Pancreas (tissue), 10 donors: ENCODE measurements at regions not wholly inside any gene's neighbourhood (a gene's known extent, or its start where the extent isn't known, plus 50 kb on each side); places are given as distances from the start of the nearest gene placed in this dataset.
A peak's percentile ranks its signal among the peaks of the same experiment; 100 is the strongest.

Experiments
- ATAC-seq, 4 donors: fragments of 200-7000 bp; cut with Tn5 transposase; one replicate each; pipeline versions ENCODE4 v1.8.0 to v1.9.1; 2020; ENCODE audit warnings: mild to moderate bottlenecking in 4 of 4, moderate library complexity in 4 of 4
- DNase-seq, 6 donors: peaks; one replicate each; pipeline ENCODE4 v3.0.0-alpha.2; 2020
- FAIRE-seq: peaks from 2 replicates; lab custom pipeline; 2012; peaks lifted over from hg19 to GRCh38; lab: Jason Lieb, UNC
- H3K27ac ChIP-seq, 4 donors: fragments of 200-600 bp; sonication (generic); 1 replicate in 3 of 4; 2 replicates in 1 of 4; pipeline versions ENCODE4 v1.5.0 to v1.8.0; 2020
- H3K27me3 ChIP-seq, 4 donors: fragments of 200-600 bp; one replicate each; pipeline ENCODE4 v1.8.0; 2021
- H3K36me3 ChIP-seq, 3 donors: fragments of 200-600 bp; sonication (generic) in 1 of 3; one replicate each; pipeline versions ENCODE4 v1.5.0 to v1.8.0; 2020 to 2021
- H3K4me1 ChIP-seq, 3 donors: fragments of 200-600 bp; one replicate each; pipeline ENCODE4 v1.8.0; 2021
- H3K4me3 ChIP-seq, 4 donors: fragments of 200-600 bp; sonication (generic) in 2 of 4; one replicate each; pipeline versions ENCODE4 v1.5.0 to v1.8.0; 2020 to 2021
- H3K9me3 ChIP-seq, 4 donors: fragments of 200-600 bp; one replicate each; pipeline ENCODE4 v1.8.0; 2021
- WGBS, 2 donors: extraction: QIAGEN DNeasy Blood & Tissue Kit; methylation state at CpG; one replicate each; pipeline ENCODE4 v1.1.7; 2013; 5-methylcytosine and 5-hydroxymethylcytosine counted together
- intact Hi-C, 3 donors: fragments of 100-400 bp; cut with DNase I; formaldehyde crosslinking; loops; one replicate each; pipeline versions ENCODE4 v1.11.1 to v1.14.2; 2022
- TF ChIP-seq, protein P1 (sequence below), 4 donors: fragments of 200-600 bp; sonication (generic) in 3 of 4; IDR thresholded peaks; one replicate each; pipeline versions ENCODE4 v1.5.0 to v1.8.0; 2021; ENCODE audit warnings: antibody characterized with exemption in 4 of 4
- donor health status: healthy with polysubstance abuse.
- donor health status: DM: no; HTN: no; CAD: no; lungs with moderate emphysema.
- donor health status: DM: no; HTN: no; CAD: no.
- donor health status: control.
- donor health status: control.
- donor health status: Bipolar disorder and iron deficiency.
- donor health status: DM: yes; HTN: yes; CAD: no.
- donor health status: DM: no; HTN: no; CAD: no.
- donor health status: DM: no; HTN: no; CAD: no.
- donor health status: DM: yes; HTN: yes; CAD: no.

DNA sequence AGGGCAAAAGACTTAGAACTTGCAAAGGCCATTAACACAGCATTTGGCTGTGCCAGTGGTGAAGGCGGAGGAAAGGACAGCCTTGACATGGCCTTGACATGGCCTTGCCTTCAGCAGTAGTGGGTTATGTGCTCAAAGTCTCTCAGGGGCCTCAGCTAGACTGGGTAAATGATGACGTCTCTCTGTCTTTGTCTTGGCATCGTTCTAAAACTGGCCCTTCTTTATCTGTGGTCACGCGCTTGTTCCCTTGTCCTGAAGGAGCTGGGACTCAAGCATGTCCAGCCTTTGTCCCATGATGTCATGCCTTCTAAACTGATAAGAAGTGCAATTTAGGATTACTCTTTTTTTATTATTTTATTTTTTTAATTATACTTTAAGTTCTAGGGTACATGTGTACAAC, 88.7 kb upstream of the ATP10B start:
- TF ChIP-seq, protein P1, sequence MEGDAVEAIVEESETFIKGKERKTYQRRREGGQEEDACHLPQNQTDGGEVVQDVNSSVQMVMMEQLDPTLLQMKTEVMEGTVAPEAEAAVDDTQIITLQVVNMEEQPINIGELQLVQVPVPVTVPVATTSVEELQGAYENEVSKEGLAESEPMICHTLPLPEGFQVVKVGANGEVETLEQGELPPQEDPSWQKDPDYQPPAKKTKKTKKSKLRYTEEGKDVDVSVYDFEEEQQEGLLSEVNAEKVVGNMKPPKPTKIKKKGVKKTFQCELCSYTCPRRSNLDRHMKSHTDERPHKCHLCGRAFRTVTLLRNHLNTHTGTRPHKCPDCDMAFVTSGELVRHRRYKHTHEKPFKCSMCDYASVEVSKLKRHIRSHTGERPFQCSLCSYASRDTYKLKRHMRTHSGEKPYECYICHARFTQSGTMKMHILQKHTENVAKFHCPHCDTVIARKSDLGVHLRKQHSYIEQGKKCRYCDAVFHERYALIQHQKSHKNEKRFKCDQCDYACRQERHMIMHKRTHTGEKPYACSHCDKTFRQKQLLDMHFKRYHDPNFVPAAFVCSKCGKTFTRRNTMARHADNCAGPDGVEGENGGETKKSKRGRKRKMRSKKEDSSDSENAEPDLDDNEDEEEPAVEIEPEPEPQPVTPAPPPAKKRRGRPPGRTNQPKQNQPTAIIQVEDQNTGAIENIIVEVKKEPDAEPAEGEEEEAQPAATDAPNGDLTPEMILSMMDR (IDR thresholded peaks at IDR 0.05): no peak
- 61 to 73% methylated on average over 5 of the region's 5 CpGs for WGBS, 2 donors
- intact Hi-C loops: no loop called here

DNA sequence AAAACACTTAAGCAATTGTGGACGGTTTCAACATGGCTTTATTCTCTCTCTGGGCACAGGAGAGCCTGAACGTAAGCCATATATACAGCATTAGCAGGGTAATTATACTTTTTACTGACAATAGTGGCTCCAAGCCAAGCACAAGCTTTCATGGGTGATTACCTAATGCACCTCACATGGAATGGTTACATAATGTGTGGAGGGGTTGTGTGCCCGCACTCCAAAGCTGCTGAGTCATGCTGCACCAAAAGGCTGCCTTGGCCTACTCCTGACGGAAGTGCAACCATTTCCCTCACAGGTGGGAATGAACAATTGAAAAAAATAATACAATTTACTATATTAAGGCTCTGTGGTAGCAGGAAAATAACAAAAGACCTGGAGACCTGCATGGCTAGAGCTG, 86.5 kb upstream of the ATP10B start:
- intact Hi-C loops: no loop called here
- no peaks in the 10 kb centered on the region for H3K36me3 ChIP-seq
- WGBS, 2 donors: 39 to 42% methylated on average over 4 of the region's 4 CpGs
- ATAC-seq: peak; percentile 95 to 98 (median 96)
- peaks cover 0 to 8% (median 5%) of the 10 kb centered on the region in 3 donors for H3K4me1 ChIP-seq
- H3K27ac ChIP-seq: peak overlapping the region in 2 of 4 donors; percentile 30 to 37
- H3K4me3 ChIP-seq: no peak overlapping the region
- FAIRE-seq: no peak
- no peaks in the 10 kb centered on the region for H3K27me3 ChIP-seq
- H3K9me3 ChIP-seq: no peaks in the 10 kb centered on the region
- TF ChIP-seq, protein P1 (IDR thresholded peaks at IDR 0.05): no peak
- DNase-seq: peak in 5 of 6 donors; percentile 55 to 80 (median 70)

More for the DNA sequence above, 88.7 kb upstream of the ATP10B start:
- ATAC-seq (peak in 1 of 4 donors; percentile 32), DNase-seq (no peak), FAIRE-seq (no peak)
- no peaks in the 10 kb centered on the region for H3K27me3 ChIP-seq
- H3K36me3 ChIP-seq: no peaks in the 10 kb centered on the region
- H3K4me1 ChIP-seq: peaks cover 0 to 8% (median 5%) of the 10 kb centered on the region in 3 donors
- H3K4me3 ChIP-seq: no peak overlapping the region
- no peak overlapping the region for H3K27ac ChIP-seq
- no peaks in the 10 kb centered on the region for H3K9me3 ChIP-seq

DNA sequence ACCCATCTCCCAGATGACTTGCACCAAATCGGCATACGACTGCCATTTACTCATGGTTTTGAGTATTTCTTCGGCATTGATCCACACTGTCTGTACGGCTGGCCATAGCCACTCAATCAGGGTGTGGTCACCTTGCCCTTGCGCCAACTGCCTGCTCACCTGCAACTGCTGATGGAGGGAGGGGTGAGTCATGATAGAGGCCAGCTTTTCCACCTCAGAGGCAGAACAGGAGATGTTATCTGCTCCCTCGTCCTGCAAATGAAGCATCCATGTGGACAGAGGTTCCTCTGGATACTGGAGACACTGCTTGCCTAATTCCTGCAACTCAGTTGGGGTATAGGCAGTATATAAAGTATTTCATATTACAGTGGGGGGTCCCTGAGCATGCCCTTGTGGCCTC, 85.6 kb upstream of the ATP10B start:
- TF ChIP-seq, protein P1 (IDR thresholded peaks at IDR 0.05): no peak
- H3K27ac ChIP-seq: no peak overlapping the region
- H3K4me1 ChIP-seq: peaks cover 0 to 8% (median 5%) of the 10 kb centered on the region in 3 donors
- ATAC-seq (no peak), DNase-seq (peak in 1 of 6 donors; percentile 16), FAIRE-seq (no peak)
- intact Hi-C loops: no loop called here
- no peaks in the 10 kb centered on the region for H3K36me3 ChIP-seq
- no peak overlapping the region for H3K4me3 ChIP-seq
- 93 to 96% methylated on average over 6 of the region's 6 CpGs for WGBS, 2 donors
- no peaks in the 10 kb centered on the region for H3K27me3 ChIP-seq
- no peaks in the 10 kb centered on the region for H3K9me3 ChIP-seq

DNA sequence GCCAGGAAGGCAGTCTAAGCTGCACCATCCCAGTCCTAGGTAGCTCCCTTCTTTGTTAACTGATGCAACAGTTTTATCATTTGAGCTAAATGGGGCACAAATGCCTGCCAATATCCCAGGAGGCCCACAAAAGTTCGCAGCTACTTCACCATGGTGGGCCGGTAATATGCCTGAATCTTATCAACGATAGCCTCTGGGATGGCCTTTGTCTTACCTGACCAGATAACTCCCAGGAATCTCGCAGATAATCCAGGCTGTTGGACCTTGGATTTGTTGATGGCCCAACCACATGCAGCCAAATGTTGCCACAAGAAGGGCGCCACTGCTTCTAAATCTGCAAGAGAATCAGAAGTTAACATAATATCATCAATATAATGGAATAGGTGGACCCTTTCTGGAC, 83.8 kb upstream of the ATP10B start:
- TF ChIP-seq, protein P1 (IDR thresholded peaks at IDR 0.05): no peak
- no peak for FAIRE-seq
- Histone ChIP-seq H3K4me1 (peaks cover 0 to 8% (median 5%) of the 10 kb centered on the region in 3 donors), H3K27me3 (no peaks in the 10 kb centered on the region), H3K4me3 (no peak overlapping the region), H3K27ac (no peak overlapping the region), H3K36me3 (no peaks in the 10 kb centered on the region), H3K9me3 (no peaks in the 10 kb centered on the region)
- intact Hi-C loops: no loop called here
- 88 to 95% methylated on average over 5 of the region's 5 CpGs for WGBS, 2 donors
- no peak for ATAC-seq
- no peak for DNase-seq

DNA sequence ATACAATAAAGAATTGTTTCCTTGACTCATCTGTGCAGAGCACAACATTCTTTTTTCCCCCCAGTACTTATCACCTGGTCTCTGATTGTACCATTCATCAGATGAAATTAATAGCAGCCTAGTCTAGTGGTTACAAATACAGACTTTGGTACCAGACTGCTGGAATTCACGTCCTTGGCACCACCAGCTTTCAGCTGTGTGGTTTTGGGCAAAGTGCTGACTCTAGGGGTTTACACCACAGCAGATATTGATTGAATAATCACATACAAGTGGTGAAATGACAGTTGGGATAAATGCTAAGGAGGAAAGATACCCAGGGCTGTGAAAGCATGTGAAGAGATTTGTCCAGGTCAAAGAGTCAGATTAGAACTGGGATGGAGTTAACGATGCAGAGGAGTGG, 79.3 kb upstream of the ATP10B start:
- DNase-seq (no peak), ATAC-seq (no peak), FAIRE-seq (no peak)
- Histone ChIP-seq H3K36me3 (no peaks in the 10 kb centered on the region), H3K27me3 (no peaks in the 10 kb centered on the region), H3K4me1 (peaks cover 16 to 25% (median 16%) of the 10 kb centered on the region in 3 donors), H3K27ac (no peak overlapping the region), H3K4me3 (no peak overlapping the region), H3K9me3 (no peaks in the 10 kb centered on the region)
- intact Hi-C loops: no loop called here
- 66 to 78% methylated on average over 2 of the region's 2 CpGs for WGBS, 2 donors
- TF ChIP-seq, protein P1 (IDR thresholded peaks at IDR 0.05): no peak
